NCI-H146 treated with DMSO at 0.1 percent for 48 hours (cell line): ENCODE measurements at regions not wholly inside any gene's neighbourhood (a gene's known extent, or its start where the extent isn't known, plus 50 kb on each side); places are given as distances from the start of the nearest gene placed in this dataset.

Experiments used
- DNase-seq: peaks from one replicate; lab custom pipeline; 2025; ENCODE audit not compliant: unreplicated experiment; lab: John Stamatoyannopoulos, UW

DNA sequence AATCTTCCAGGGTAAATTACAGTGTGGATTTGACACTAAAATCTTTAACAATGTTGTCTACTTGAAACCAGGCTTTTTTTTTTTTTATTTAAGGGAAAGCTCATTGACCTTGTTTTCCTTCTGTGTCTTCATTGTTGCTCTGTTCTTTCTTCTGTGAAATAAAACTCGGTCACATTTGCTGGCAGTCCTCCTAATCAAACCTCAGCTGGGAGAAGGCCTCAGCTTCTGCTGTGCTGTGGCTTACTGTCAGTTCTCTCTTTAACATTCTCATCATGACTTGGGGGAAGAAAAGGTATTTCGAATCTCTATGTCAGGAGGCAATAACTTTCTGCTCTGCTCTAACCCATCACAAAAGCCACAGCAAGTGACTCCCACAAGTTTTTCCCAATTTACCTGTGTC, 268.9 kb downstream of the ZNF608 start:
- no peak for DNase-seq

DNA sequence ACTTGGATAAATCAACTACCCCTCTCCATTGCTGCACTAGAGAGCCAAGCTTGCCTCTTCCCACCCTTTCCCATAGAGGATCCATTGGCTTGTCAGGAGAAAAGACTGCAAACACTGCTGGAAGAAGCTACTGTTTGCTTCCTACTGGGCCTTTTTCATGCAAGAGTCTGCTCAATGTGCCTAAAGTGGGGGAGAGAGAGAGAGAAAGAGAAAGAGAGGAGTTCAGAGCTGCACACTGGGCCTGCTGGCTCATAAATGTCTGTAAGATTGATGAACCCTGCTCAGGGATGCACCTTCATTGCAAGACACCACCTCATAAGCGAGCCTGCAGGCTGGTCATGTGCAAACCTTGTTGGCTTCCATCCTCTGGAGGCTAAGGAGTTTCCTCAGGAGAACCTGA, 269.4 kb downstream of the ZNF608 start:
- DNase-seq: no peak

DNA sequence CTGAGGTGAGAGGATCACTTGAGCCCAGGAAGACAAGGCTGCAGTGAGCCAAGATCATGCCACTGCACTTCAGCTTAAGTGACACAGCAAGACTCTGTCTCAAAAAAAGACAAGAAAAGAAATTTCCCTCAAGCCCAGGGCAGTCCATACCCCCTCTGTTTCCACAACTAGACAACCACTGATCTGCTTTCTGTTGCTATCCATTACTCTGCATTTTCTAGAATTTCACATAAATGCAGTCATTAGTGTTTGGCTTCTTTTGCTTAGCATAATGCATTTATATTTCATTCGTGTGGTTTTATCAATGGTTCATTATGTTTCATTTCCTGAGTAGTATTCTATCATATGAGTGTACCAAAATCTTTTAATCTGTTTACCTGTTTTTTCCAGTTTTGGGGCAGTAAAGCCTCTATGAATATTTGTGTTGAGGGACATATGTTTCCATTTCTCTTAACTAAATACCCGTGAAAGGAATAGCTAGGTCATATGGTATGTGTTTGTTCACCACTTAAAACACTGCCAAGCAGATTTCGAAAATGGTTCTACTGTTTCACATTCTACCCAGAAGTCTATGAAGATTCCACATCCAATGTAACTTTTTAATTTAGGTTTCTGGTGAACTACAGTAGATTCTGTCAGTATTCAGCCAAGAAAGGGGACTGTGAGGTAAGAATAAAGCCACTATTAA, 271.8 kb downstream of the ZNF608 start:
- DNase-seq: no peak

DNA sequence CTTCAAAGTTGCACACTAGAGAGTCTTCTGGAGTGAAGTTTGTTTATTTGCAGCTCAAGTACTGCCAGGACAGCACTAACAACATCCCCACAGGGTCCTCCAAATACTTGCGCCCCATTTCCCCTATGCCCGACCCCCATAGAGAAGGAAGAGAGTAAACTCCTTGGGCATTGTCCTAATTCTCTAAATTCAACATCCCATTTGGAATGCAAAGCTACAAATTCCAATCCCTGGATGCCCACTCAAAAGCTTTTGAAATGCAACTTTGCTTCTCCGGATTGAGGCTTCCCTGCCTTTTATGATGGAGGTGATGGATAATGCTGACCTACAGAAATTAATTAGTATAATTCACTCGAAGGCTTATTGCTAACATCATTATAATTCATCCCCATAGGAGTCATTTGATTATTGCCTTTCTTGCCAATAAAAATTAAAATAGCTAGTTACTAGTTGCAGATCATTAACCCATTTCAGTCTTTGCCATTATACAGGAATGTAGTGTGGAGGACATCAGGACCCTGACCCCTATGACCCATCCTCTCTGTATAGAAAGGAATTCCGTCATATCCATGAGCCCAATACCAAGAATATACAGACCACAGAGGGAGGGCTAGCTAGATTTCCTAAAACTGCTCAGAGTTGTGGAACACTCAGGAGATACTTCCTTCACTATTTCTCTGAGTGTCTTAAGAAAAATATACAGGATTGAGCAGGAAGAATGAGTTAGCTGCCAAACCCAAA, 277.6 kb downstream of the ZNF608 start:
- DNase-seq: no peak

DNA sequence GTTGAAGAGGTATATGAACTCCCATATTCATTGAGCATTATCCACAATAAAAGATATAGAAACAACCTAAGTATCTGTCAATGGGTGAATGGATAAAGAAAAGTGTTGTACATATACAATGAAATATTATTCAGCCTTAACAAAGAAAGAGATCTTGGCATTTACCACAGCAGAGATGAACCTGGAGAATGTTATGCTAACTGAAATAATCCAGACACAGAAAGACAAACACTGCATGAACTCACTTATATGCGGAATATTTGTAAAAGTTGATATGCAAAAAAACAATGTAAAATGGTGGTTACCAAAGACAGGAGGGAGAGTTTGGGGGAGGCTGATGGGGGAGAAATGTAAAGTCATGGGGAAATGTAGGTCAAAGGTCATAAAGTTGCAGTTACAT, 278.7 kb downstream of the ZNF608 start:
- DNase-seq: no peak

DNA sequence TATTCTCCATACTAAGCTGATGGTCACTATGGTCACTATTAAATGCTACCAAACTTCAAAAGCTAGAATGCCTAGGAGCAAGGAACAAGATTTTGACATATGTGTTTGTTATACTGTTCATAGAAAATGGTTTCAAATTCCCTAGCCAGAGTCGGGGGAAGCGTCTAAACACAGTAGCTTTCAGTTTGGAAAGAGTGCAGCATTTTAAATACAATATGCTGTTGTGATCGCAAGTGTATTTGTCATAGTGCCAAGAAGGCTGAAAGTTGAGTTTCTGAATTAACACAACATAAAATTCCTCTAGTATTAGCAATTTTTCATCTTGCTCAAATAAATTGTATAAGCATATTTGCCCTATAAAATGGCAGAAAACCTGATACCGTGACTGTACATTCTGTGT, 280.4 kb downstream of the ZNF608 start:
- DNase-seq: no peak

DNA sequence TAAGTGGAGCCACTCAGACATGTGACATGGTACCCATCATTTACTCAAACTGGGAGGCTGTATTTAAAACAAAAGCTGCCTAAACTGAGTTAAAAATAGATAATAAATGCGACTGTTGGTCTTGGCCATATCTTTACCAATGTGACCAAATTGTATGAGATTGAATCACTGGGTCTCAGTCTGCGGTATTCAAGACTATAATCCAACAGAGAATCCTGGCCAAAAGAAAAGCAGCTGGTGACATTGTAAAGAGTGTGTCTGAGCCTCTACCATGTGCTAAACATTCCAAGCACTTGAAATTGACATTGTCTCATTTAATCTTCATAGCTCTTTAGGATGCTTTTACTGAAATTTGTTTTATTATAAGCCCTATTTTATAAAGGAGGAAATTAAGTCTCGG, 282.6 kb downstream of the ZNF608 start:
- DNase-seq: no peak

DNA sequence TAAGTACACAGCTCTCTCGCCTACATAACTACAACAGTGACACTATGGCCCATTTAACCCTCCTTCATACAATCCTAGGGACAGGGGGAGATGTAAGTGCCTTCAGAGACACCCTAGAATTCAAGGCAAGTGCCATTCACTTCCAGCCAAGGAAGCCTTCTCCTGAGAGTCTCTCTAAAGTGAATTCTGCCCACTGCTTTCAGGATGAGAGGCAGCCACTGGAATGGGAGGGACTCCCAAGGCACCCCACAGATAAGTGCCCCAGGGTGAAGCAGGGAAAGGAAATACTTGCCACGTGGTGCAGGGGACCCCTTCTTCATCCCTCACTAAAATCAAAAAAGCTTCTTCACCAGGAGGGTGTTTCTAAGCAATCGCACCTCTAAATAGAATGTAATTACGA, 283.7 kb downstream of the ZNF608 start:
- DNase-seq: peak; percentile 69

DNA sequence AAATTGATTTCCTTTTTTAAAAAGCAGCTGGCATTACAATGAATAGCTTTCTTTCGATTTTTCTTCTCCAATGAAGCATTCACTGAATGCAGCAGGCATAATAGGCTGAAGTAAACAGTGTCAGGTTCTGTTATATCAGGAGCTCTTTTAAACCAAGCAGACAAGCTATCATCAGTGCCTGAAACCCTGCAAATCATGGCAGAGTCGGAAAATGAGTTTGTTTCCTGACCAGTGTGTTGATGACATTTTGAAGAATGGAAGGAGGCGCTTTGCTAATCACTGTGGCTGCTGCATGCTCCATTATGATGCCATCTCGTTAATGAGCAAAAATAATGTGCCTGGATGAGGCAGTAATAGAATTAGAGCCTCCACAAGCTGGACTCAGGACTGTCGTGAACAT, 284.5 kb downstream of the ZNF608 start:
- peak; percentile 92 for DNase-seq

DNA sequence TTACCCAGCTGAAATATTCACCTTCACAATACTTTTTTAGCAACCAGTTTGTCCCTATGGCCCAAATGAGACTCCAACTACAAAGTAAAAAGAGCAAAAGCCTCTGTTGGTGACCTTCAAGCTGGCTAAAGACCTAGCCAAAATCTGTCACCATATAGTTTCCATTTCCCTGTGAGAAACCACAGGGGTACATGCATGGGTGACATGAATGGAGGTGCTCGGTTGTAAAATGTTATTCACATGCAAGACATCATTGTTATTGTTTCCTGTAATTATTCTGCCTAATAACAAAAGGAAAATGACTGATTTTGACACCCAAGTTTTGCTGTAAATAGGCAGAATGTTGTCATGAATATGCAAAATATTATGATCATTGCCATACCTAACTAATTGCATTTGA, 285.3 kb downstream of the ZNF608 start:
- no peak for DNase-seq

DNA sequence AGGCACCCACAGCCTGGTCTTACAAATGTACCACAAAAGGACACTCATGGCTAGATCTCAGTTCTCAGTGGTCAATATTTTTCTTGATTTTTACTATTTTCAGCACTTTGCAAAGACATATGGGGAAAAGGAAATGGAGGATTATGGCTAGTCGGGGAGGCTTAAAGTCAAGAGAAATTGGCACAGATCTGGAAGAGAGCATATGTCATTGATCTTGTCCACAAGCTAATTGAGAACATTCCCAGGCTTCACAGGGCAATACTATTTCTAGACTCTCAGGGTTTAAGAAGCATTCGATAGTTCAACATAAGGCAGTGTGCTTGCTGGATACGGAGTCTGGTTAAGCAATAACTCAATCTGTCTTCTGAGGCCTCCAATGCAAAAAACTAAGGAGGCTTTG, 285.8 kb downstream of the ZNF608 start:
- DNase-seq: no peak

DNA sequence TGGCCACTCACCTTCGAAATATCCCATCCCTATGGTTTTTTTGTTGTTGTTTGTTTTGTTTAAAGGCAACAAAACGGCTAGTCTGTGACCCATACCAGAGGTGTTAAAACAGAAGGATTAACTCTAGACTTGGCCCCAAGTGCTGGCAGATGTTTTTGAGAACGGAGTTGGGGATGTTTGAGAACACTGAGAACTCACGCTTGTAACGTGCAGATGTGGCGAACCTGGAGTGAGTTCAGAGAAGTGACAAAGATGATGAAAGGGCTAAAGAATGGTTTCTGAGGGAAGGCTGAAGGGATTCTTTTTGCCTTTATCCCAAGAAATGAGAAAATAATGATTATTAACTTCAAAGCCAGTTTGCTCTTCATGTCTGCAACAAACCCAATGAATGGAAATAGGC, 286.5 kb downstream of the ZNF608 start:
- no peak for DNase-seq

DNA sequence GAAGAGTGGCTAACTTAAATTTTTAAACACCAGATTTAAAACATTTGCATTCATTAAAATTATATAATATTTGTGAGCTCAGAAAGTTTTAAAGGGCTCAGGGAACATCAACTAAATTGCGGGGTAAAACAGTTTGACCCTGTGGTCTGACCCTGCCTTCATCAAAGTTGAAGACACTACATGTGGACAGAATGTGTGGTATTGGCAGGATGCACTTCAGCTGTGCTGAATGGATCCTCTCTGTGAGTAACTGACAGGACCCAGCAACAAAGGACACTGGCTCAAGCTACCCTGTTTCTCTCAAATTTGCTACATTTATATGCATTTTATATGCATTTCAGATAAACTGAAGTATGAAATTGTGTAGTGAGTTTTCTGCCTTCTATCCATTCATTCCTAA, 288.5 kb downstream of the ZNF608 start:
- DNase-seq: no peak

DNA sequence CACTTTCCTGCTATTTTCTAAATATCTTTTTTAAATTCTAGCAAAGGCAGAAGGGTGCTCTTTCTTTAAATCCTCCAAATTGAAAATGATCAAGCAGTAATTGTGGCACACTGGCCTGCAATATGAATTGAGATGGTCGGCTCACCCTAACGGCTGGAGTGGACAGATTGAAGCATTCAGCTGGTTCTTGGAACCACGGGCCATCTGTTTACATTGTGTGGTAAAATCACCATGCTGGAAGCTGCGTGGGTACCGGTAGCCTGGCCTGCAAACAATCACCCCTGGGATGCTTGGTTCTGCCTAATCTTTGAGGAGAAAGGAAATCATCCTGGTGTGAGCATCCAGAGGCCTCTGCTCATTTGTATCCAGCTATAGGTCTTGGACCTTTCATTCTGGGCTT, 289.3 kb downstream of the ZNF608 start:
- DNase-seq: peak; percentile 58

DNA sequence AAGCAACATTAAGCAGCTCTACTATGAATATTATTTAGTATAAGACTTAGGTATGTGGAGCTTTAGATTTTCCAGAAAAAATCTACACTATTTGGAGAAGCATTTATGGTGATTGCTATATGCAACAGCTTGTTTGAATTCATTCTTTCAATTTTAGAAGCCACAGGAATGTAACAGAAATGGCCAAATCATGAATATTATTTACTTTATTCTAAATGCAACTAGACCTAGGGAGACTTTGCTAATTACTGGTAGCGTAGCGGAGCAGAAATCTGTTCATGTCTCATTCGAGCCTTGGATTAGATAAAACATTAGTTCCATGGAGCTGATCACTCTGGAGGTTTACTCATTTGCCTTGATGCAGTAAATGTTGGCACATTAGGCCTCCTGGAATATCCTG, 290.2 kb downstream of the ZNF608 start:
- DNase-seq: no peak

DNA sequence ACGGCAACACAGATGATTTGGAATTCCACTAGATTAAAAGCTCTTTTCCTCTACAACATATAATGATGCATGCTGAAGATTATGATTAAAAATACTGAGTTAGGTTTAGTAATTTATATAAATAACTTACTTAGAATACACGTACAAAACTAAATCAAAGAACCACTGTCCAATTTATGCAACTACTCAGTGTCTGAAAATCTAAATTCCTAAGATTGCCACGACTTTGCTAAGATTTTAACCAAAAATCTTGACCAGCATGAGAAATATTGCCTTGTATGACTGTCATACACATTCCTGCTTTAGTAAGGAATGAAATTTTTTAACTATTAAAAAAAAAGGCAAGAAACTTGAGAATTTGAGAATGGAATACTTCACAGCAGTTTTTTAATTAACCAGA, 292.4 kb downstream of the ZNF608 start:
- no peak for DNase-seq

DNA sequence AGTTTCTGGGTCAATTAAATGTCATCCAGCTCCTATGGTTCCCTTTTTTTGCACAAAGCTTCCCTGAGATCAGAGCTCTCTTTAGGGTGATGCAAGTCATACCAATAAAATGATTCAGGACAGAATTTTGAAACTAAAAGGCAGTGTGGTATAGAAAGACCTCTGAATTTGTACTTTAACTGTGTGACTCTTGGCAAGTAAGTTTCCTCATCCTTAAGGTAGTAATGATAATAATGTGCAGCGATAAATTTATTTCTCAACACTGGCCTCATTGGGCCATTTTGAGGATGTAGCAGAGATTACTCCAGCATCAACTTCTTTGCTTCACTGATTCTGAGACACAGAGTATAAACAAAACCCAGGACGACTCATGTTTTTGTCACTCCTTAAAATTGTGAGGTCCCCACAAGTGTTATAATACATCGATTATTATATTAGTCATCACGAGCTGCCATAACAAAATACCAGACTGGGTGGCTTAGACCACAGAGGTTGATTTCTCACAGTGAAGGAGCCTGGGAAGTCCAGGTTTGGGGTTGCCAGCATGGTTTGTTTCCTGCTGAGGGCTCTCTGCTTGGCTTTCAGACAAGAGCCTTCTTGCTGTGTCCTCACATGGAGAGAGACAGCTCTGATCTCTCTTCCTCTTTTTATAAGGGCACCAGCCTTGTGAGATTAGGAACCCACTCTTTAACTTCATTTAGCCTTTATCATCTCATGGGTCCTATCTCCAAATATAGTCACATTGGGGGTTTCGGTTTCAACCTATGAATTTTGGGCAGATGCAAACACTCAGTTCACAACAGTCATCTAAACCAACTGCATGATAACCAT, 293.0 kb downstream of the ZNF608 start:
- no peak for DNase-seq

DNA sequence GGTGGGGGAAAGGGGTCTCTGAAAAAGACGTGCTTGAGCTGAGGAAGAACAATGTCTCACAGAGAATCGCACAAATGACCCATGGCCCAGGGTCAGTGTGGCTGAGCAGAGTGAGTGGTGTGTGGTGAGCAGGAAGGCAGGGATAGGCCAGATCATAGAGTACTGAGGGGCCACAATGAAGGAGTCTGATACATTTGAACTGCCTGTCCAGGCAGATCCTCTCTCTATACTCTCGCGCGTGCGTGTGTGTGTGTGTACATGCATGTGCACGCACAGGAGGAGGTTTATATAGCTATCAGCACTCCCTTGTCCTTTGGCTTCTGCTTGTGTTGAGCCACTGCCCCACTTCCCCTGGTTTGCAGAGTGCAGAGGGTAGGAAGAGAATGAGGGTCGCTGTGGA, 294.0 kb downstream of the ZNF608 start:
- no peak for DNase-seq

DNA sequence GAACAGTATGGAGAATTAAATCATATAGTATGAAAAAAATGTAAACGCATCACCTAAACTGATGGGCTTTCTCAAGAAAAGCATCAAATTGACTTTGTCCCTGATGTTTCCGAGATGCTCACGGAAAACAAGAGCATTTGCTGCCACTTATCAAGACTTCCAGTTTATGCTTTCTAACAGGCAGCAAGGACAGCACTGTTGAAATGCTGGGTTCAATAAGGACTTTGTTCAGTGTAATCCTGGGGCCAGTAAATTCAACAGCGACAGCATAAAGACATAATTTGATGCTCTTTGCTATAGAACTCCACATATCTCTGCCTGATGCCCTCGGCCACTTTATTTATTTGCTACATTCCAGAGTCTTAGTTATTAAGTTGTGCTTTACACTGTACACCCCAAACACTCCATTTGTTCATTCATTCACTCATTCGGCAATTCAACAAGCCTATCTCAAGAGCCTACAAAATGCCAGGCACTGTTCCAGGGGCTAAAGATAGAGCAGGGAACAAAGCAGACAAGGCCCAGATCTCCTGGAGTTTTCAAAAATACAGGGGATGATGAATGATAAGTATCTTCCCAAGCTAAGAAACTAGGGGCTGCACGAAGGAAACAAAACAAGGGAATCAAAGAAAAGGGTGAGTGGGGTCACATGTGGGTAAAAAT, 294.6 kb downstream of the ZNF608 start:
- no peak for DNase-seq

DNA sequence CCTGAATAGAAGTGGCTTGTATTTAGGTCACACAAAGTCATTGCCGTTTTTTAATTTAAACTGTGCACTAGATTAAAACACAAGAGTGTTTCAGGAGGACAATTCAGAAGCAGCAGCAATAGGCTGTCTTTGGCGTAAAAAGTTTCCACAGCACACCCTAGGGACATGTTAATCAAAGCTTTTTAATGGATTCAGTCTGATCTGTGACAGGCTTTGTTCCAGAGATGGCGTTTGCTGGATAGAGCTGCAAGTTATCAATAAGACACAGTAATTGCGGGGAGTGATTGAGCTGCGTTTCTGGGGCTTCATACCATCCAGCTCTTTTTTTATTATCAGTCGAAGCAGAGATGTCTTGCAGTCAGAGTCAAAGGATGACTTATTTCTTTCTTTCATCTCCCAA, 300.3 kb downstream of the ZNF608 start:
- DNase-seq: no peak

DNA sequence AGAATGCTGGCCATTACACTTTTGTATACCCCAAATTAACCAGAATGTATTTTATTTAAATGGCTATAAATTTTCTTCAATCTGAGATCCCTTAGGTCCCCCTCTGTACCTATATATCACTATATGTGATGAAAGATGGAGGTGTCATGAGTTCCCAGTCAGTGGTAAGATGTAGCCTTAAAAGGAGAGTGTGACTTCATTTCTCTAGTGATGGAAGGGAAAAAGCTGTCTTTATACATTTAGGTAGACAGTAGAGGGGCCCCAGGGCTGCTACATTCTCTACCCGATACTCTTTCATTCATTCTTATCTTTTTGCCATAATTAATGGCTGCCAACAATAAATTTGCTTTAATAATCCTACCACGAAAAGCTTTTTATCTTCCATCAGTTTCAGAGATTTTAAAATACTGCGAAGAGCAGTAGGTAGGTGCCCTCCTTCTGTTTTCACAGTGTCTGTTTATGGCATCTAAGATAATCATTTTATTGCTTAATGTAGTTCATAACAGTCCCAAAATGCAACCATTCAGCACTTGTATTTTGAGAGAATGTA, 301.3 kb downstream of the ZNF608 start:
- DNase-seq: no peak
